ENCODE measurements at regions not wholly inside any gene's neighbourhood (a gene's known extent, or its start where the extent isn't known, plus 50 kb on each side); places are given as distances from the start of the nearest gene placed in this dataset.

- no peak for TF ChIP-seq POLR2AphosphoS5 (IDR thresholded peaks at IDR 0.05)
- no peak for TF ChIP-seq POLR2A (IDR thresholded peaks at IDR 0.05)
- no peak for TF ChIP-seq CTCF (IDR thresholded peaks at IDR 0.05)
- TF ChIP-seq EP300 (IDR thresholded peaks at IDR 0.05; ENCODE audit: low read depth): no peak
Measured at GRCh38 chr10:2978574-2979273, 88.6 kb upstream of the PFKP start.
